Stimulated activated CD8-positive, alpha-beta memory T cell treated with anti-CD3 and anti-CD28 coated beads, Interleukin-15, amount 100 ng/mL, for 24 hours (primary cell): ENCODE measurements at regions not wholly inside any gene's neighbourhood (a gene's known extent, or its start where the extent isn't known, plus 50 kb on each side); places are given as distances from the start of the nearest gene placed in this dataset.
"Not testable (repeated sequence)": the region's sequence is repeated elsewhere in the genome, so short reads cannot be mapped to it uniquely, and the experiment has no call there.

Experiments
- DNase-seq: peaks from one replicate; pipeline ENCODE4 v3.0.0-alpha.2; 2020; ENCODE audit warnings: low read depth

GRCh38 chr3:10625323-10625722, 119.9 kb upstream of the ATP2B2 start:
- no peak for DNase-seq

DNA sequence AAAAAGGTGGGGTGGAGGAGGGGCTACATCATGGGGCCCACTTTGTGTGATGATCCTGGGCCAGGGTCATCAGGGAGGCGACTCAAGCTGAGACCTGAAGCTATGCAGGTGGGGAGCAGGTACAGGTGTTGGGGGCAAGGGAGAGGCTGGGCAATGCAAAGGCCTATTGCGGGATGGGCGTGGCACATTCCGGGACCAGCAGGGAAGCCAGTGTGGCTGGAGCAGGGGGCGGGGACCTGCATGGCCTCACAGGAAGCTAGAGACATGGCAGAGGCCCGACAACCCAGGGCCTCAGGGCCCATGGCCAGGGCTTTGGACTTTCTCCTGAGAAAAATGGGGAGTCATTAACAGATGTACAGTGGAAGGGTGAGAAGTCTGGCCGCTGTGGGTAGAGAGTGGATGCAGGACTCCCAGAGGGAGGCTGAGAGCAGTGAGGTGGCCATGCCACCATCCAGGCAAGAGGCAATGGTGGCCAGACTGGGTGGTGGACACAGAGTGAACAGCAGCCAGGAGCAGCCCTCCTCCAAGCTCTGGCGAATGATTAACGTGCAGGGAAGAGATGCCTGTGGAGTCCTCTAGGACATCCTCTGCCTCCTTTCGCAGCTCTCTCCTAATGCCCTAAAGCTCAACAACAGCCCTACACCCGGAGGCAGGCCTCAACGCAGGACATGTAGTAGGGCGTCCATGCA, 122.6 kb upstream of the ATP2B2 start:
- no peak for DNase-seq

DNA sequence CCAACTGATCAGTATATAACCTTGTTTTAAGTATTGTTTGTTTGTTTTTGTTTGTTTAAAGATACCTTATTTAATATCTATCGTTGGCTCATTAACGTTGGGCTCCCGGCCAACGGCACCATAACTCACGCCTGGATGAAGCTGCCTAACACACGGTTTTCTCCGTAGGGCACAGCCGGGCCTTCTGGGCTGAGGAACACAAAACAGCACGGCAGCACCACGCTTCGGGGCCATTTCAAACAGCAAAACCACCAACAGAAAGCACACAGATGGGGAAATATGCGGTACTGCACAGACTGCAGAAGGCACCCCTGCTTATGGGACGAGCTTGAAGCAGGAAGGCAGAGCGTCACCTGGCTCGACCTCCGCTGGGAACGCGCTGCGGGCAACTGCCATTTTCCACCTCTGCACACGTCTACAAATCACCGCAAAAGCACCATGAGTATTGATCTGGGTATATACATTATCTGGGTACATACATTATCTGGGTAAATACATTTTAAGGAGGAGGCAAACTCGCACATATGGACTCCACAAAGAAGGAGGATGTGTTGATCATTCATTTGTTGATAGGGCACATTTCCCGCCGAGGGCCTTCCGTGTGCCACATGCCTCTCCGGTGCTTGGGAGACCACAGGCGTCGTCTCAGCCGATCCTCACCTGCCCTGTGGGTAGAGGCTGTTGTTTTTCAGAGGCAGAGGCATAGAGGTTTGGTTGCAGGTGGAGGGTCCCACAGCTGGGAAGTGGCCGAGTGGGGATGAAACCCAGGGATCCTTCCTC, 123.7 kb upstream of the ATP2B2 start:
- DNase-seq, result no peak

- DNase-seq, result no peak
These were observed 124.3 kb upstream of the ATP2B2 start for GRCh38 chr3:10629671-10630040.

DNA sequence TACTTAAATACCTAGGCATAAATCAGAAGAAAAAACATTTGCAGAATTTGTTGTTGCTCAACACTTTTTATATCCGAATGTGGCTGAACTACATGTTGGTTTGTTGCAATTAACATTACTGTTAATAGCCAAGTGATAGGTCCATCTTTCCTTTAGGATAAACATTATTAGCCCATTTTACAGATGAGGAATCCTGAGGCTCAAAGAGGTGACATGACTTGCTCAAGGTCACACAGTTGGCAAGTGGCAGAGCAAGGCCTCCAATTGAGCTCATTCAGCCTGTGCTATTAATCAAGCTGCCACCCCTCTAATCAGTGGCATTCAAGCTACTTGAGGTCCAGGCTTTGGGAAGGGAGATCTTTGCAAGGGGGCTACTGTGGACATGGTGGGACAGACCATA, 125.8 kb upstream of the ATP2B2 start:
- no peak for DNase-seq

- no peak for DNase-seq
These were observed 126.7 kb upstream of the ATP2B2 start for GRCh38 chr3:10632125-10632524.

DNA sequence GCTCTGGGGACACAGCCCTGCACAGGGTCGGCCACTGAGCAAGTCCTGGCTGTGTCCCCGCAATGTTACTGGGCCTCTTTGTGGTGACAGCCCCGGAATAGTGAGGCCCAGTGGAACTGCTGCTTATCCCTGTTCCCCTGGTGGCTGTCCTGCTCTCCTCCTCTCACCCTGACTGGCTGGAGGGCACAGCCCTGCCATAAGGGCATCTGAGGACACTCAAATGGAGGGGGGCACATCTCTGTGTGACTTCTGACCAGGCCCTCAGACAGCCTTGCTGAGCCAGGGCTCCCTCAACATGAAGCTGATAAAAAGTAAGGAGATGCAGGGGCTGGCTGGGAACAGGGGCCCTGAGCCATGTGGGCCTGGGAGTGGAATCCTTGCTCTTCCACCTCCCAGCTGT, 127.4 kb upstream of the ATP2B2 start:
- DNase-seq, result no peak

DNA sequence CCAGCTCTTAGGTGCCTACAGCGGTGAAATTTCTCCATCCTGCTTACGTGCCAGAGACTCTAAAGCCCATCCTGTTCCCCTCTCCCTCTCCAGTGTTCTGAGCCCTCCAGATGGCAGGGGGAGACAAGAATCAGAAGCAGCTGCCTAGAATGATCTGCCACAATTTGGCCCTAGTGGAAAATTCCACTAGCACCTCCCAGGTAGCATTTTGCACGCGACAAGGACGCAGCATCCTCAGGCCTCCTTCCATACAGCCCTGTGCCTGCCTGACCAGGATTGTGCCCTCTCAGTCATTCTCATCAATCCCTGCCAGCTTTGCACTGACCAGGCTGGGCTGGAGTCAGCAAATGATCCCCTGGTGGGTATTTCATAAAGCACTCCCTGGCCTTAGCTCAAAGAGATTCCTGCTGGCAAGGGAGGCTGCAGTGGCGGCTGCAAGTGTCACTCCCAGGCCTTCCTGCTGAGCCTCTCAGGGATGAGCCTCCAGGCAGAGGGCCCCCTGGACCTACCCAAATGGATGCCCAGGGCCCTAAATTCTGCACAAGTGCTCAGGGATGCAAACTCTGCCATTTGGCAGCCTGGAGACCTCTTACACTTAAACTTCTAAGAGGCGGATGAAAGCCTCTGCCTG, 130.2 kb upstream of the ATP2B2 start:
- no peak for DNase-seq

- no peak for DNase-seq
These were observed 132.0 kb upstream of the ATP2B2 start for GRCh38 chr3:10637342-10637741.

DNA sequence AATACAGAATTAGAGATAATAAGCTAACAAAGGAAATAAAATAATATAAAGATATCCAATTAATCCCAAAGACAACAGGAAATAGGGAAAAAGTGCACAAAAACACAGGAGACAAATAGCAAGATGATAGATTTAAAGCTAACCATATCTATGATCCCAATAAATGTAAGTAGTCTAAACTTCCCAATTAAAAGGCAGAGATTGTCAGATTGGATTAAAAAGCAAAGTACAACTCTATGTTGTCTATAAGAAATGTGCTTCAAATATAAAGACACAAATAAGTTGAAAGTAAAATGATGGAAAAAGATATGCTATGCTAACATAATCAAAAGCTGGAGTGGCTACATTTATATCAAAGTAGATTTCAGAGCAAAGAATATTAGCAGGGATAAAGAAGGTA, 133.1 kb upstream of the ATP2B2 start:
- DNase-seq, result no peak

GRCh38 chr3:10641760-10642159, 136.4 kb upstream of the ATP2B2 start:
- DNase-seq, result no peak

- DNase-seq, result no peak
These were observed 138.8 kb upstream of the ATP2B2 start for GRCh38 chr3:10644189-10644588.

- DNase-seq, result no peak
These were observed 140.4 kb upstream of the ATP2B2 start for GRCh38 chr3:10645800-10646199.

- DNase-seq, result no peak
These were observed 141.3 kb upstream of the ATP2B2 start for GRCh38 chr3:10646531-10647335.

DNA sequence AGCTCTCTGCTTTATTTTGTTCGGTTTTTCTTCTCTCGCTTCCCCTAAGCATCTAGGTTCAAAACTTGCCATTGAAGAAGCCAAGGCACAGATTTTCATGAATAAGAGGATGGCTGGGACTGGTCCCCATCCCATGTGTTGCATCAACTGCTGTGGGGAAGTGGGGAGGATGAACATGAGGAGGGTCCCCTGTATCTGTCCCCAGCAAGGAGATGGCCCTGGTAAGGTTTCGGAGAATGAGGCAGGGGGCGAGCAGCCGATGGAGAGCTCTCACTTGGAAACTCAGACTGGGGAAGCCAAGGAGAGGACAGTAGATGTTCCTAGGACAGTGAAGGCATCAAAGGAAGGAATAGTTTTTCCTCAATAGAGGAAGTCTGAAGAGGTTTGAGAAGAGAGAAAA, 142.0 kb upstream of the ATP2B2 start:
- DNase-seq, result no peak

DNA sequence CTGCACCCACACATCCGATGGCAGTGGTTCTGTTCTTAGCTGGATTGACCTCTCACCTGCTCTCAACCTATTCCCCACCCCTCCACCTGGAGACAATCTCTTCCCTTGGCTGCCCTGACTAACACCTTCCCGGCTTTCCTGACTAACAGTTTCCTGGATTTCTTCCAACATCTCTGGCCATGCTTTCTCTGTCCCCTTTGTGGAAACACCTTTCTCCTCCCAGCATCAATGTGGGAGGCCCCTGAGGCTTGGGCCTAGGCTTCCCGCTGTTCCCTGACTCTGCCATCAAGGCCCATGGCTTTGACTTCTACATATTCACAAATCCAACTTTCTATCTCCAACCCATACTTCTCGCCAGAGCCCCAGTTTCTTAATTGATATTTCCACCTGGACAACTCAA, 142.8 kb upstream of the ATP2B2 start:
- DNase-seq, result no peak

- not testable (repeated sequence) for DNase-seq
These were observed 144.1 kb upstream of the ATP2B2 start for GRCh38 chr3:10649463-10649862.

- no peak for DNase-seq
These were observed 146.1 kb upstream of the ATP2B2 start for GRCh38 chr3:10651506-10651905.

- no peak for DNase-seq
These were observed 147.9 kb upstream of the ATP2B2 start for GRCh38 chr3:10653241-10653640.

GRCh38 chr3:10653866-10654611, 148.7 kb upstream of the ATP2B2 start:
- DNase-seq, result no peak

GRCh38 chr3:10655105-10655504, 149.7 kb upstream of the ATP2B2 start:
- DNase-seq, result no peak

DNA sequence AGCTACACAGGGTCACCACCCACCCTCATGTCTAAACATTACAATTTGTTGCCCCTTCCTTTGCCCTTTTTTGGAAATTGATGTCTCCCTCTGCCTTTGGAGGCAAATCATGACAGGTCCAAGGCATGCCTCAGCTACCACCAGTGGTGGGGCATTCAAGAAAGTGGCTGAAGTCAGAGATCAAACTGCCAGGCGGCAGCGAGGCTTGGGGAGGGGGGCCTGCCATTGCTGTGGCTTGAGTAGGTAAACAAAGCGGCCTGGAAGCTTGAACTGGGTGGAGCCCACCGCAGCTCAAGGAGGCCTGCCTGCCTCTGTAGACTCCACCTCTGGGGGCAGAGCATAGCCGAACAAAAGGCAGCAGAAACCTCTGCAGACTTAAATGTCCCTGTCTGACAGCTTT, 152.0 kb upstream of the ATP2B2 start:
- not testable (repeated sequence) for DNase-seq
